HG03457 (cell line): ENCODE measurements at regions not wholly inside any gene's neighbourhood (a gene's known extent, or its start where the extent isn't known, plus 50 kb on each side); places are given as distances from the start of the nearest gene placed in this dataset.
"Not testable (repeated sequence)": the region's sequence is repeated elsewhere in the genome, so short reads cannot be mapped to it uniquely, and the experiment has no call there.

Source experiments
- ATAC-seq: cut with Tn5 transposase; IDR thresholded peaks from one replicate; pipeline ENCODE4 v1.9.1; 2021; ENCODE audit warnings: moderate number of reproducible peaks; ENCODE audit not compliant: unreplicated experiment

GRCh38 chr7:35853194-35853593 is 52.3 kb downstream of the SEPTIN7 start:
- not testable (repeated sequence) for ATAC-seq

- ATAC-seq, result no peak
These were observed 53.5 kb downstream of the SEPTIN7 start for GRCh38 chr7:35854311-35854710.

GRCh38 chr7:35856175-35856574 is 55.3 kb downstream of the SEPTIN7 start:
- no peak for ATAC-seq

GRCh38 chr7:35860664-35861063 is 59.8 kb downstream of the SEPTIN7 start:
- no peak for ATAC-seq

- ATAC-seq, result no peak
These were observed 64.4 kb downstream of the SEPTIN7 start for GRCh38 chr7:35865287-35865686.

- no peak for ATAC-seq
These were observed 65.3 kb downstream of the SEPTIN7 start for GRCh38 chr7:35866186-35866585.

- not testable (repeated sequence) for ATAC-seq
These were observed 68.3 kb downstream of the SEPTIN7 start for GRCh38 chr7:35869117-35869516.

- ATAC-seq, result no peak
These were observed 69.0 kb downstream of the SEPTIN7 start for GRCh38 chr7:35869810-35870209.

GRCh38 chr7:35871856-35872255 is 71.0 kb downstream of the SEPTIN7 start:
- ATAC-seq, result no peak

GRCh38 chr7:35874886-35875285 is 74.0 kb downstream of the SEPTIN7 start:
- ATAC-seq, result no peak

- ATAC-seq, result no peak
These were observed 74.4 kb downstream of the SEPTIN7 start for GRCh38 chr7:35875292-35875691.

- no peak for ATAC-seq
These were observed 77.5 kb downstream of the SEPTIN7 start for GRCh38 chr7:35878351-35878750.

GRCh38 chr7:35887430-35887829 is 86.6 kb downstream of the SEPTIN7 start:
- ATAC-seq, result not testable (repeated sequence)

- ATAC-seq, result no peak
These were observed 88.1 kb downstream of the SEPTIN7 start for GRCh38 chr7:35889001-35889400.

- ATAC-seq, result no peak
These were observed 89.0 kb downstream of the SEPTIN7 start for GRCh38 chr7:35889870-35890269.

- no peak for ATAC-seq
These were observed 90.4 kb downstream of the SEPTIN7 start for GRCh38 chr7:35891004-35891830.

- no peak for ATAC-seq
These were observed 92.8 kb downstream of the SEPTIN7 start for GRCh38 chr7:35893649-35894048.

- ATAC-seq, result no peak
These were observed 93.9 kb downstream of the SEPTIN7 start for GRCh38 chr7:35894721-35895120.

- ATAC-seq, result no peak
These were observed 99.8 kb downstream of the SEPTIN7 start for GRCh38 chr7:35900651-35901050.

- no peak for ATAC-seq
These were observed 104.7 kb downstream of the SEPTIN7 start for GRCh38 chr7:35905555-35905954.

GRCh38 chr7:35906191-35906908 is 105.5 kb downstream of the SEPTIN7 start:
- ATAC-seq, result peak; percentile 77
